ENCODE measurements at regions not wholly inside any gene's neighbourhood (a gene's known extent, or its start where the extent isn't known, plus 50 kb on each side); places are given as distances from the start of the nearest gene placed in this dataset.
"Not testable (repeated sequence)": the region's sequence is repeated elsewhere in the genome, so short reads cannot be mapped to it uniquely, and the experiment has no call there.

GRCh38 chr14:43522191-43522590 is 984.9 kb downstream of the FSCB start:
- no peak overlapping the region for H3K27ac ChIP-seq
- H3K9me3 ChIP-seq: no peaks in the 10 kb centered on the region
- intact Hi-C loops (cut with DNase I): no loop called here
- H3K4me3 ChIP-seq: no peak overlapping the region
- TF ChIP-seq POLR2A (IDR thresholded peaks at IDR 0.05) (no peak), POLR2AphosphoS5 (IDR thresholded peaks at IDR 0.05; ENCODE audit: insufficient read depth in 1 of 2, low read depth in 1 of 2) (no peak), CTCF (IDR thresholded peaks at IDR 0.05) (no peak)
- no peak for DNase-seq (ENCODE audit: extremely low spot score in 2 of 2)
- H3K36me3 ChIP-seq: no peaks in the 10 kb centered on the region
- H3K27me3 ChIP-seq: no peaks in the 10 kb centered on the region
- H3K4me1 ChIP-seq: no peaks in the 10 kb centered on the region

GRCh38 chr14:43503508-43503907 is 1003.6 kb downstream of the FSCB start:
- Histone ChIP-seq H3K36me3 (no peaks in the 10 kb centered on the region), H3K27me3 (no peaks in the 10 kb centered on the region), H3K4me1 (no peaks in the 10 kb centered on the region), H3K27ac (no peak overlapping the region), H3K9me3 (no peaks in the 10 kb centered on the region), H3K4me3 (no peak overlapping the region)
- intact Hi-C loops (cut with DNase I): no loop called here
- TF ChIP-seq POLR2A (IDR thresholded peaks at IDR 0.05) (no peak), CTCF (IDR thresholded peaks at IDR 0.05) (no peak), POLR2AphosphoS5 (IDR thresholded peaks at IDR 0.05; ENCODE audit: insufficient read depth in 1 of 2, low read depth in 1 of 2) (no peak)
- no peak for DNase-seq (ENCODE audit: extremely low spot score in 2 of 2)

GRCh38 chr14:43492359-43492758 is 1014.7 kb downstream of the FSCB start:
- DNase-seq (ENCODE audit: extremely low spot score in 2 of 2); H3K9me3 ChIP-seq; intact Hi-C loops (cut with DNase I): not testable (repeated sequence)

GRCh38 chr14:43483415-43483814 is 1023.7 kb downstream of the FSCB start:
- no peak for TF ChIP-seq POLR2AphosphoS5 (IDR thresholded peaks at IDR 0.05; ENCODE audit: insufficient read depth in 1 of 2, low read depth in 1 of 2)
- no peak for TF ChIP-seq CTCF (IDR thresholded peaks at IDR 0.05)
- no peak for TF ChIP-seq POLR2A (IDR thresholded peaks at IDR 0.05)
- H3K4me3 ChIP-seq: no peak overlapping the region
- no peaks in the 10 kb centered on the region for H3K9me3 ChIP-seq
- DNase-seq (ENCODE audit: extremely low spot score in 2 of 2): no peak
- no peaks in the 10 kb centered on the region for H3K36me3 ChIP-seq
- no peak overlapping the region for H3K27ac ChIP-seq
- no peaks in the 10 kb centered on the region for H3K4me1 ChIP-seq
- intact Hi-C loops (cut with DNase I): no loop called here
- no peaks in the 10 kb centered on the region for H3K27me3 ChIP-seq

More at GRCh38 chr14:43492359-43492758, 1014.7 kb downstream of the FSCB start:
- not testable (repeated sequence) for H3K4me1 ChIP-seq, H3K4me3 ChIP-seq, H3K27me3 ChIP-seq, H3K36me3 ChIP-seq, H3K27ac ChIP-seq

GRCh38 chr14:43481864-43482263 is 1025.2 kb downstream of the FSCB start:
- Histone ChIP-seq H3K27me3 (no peaks in the 10 kb centered on the region), H3K9me3 (no peaks in the 10 kb centered on the region), H3K4me1 (no peaks in the 10 kb centered on the region), H3K36me3 (no peaks in the 10 kb centered on the region), H3K27ac (no peak overlapping the region), H3K4me3 (no peak overlapping the region)
- DNase-seq (ENCODE audit: extremely low spot score in 2 of 2): no peak
- intact Hi-C loops (cut with DNase I): no loop called here
- TF ChIP-seq POLR2AphosphoS5 (IDR thresholded peaks at IDR 0.05; ENCODE audit: insufficient read depth in 1 of 2, low read depth in 1 of 2) (no peak), CTCF (IDR thresholded peaks at IDR 0.05) (no peak), POLR2A (IDR thresholded peaks at IDR 0.05) (no peak)

GRCh38 chr14:43480976-43481375 is 1026.1 kb downstream of the FSCB start:
- H3K36me3 ChIP-seq: no peaks in the 10 kb centered on the region
- no peak overlapping the region for H3K27ac ChIP-seq
- intact Hi-C loops (cut with DNase I): no loop called here
- H3K4me1 ChIP-seq: no peaks in the 10 kb centered on the region
- no peak overlapping the region for H3K4me3 ChIP-seq
- no peaks in the 10 kb centered on the region for H3K27me3 ChIP-seq
- no peak for DNase-seq (ENCODE audit: extremely low spot score in 2 of 2)
- TF ChIP-seq POLR2AphosphoS5 (IDR thresholded peaks at IDR 0.05; ENCODE audit: insufficient read depth in 1 of 2, low read depth in 1 of 2) (no peak), POLR2A (IDR thresholded peaks at IDR 0.05) (no peak), CTCF (IDR thresholded peaks at IDR 0.05) (no peak)
- no peaks in the 10 kb centered on the region for H3K9me3 ChIP-seq
